Endodermal cell (in vitro differentiated cells): ENCODE measurements at regions not wholly inside any gene's neighbourhood (a gene's known extent, or its start where the extent isn't known, plus 50 kb on each side); places are given as distances from the start of the nearest gene placed in this dataset.

Source experiments
- DNase-seq: peaks from one replicate; pipeline ENCODE4 v3.0.0-alpha.2; 2017
- H3K27ac ChIP-seq: 2 replicates; pipeline ENCODE4 v1.5.1; 2013; ENCODE audit warnings: mild to moderate bottlenecking, low read depth, low read length, moderate library complexity
- H3K27me3 ChIP-seq: 2 replicates; pipeline ENCODE4 v1.6.1; 2013; ENCODE audit warnings: mild to moderate bottlenecking, low read length, moderate library complexity; ENCODE audit not compliant: insufficient read depth, control insufficient read depth, poor library complexity, severe bottlenecking
- H3K36me3 ChIP-seq: 2 replicates; pipeline ENCODE4 v1.7.0; 2013; ENCODE audit warnings: mild to moderate bottlenecking, low read length, moderate library complexity; ENCODE audit not compliant: control insufficient read depth, insufficient read depth
- H3K4me1 ChIP-seq: one replicate; pipeline ENCODE4 v1.7.0; 2013; ENCODE audit warnings: low read length; ENCODE audit not compliant: control insufficient read depth, insufficient read depth
- H3K4me3 ChIP-seq: 2 replicates; pipeline ENCODE4 v1.5.1; 2013; ENCODE audit warnings: mild to moderate bottlenecking, low read length, moderate library complexity
- H3K9ac ChIP-seq: 2 replicates; pipeline ENCODE4 v1.6.1; 2013; ENCODE audit warnings: mild to moderate bottlenecking, low read length, moderate library complexity; ENCODE audit not compliant: poor library complexity, severe bottlenecking; ENCODE audit errors: extremely low read depth
- H3K9me3 ChIP-seq: 2 replicates; pipeline ENCODE4 v1.6.1; 2013; ENCODE audit warnings: mild to moderate bottlenecking, low read length, moderate library complexity; ENCODE audit not compliant: control insufficient read depth
- H3K27ac Mint-ChIP-seq: 2 replicates; pipeline ENCODE4 v1.8.0; 2020; ENCODE audit warnings: mixed read lengths
- H3K27me3 Mint-ChIP-seq: 2 replicates; pipeline ENCODE4 v1.8.0; 2021; ENCODE audit warnings: mild to moderate bottlenecking, mixed read lengths; ENCODE audit not compliant: insufficient read depth
- H3K36me3 Mint-ChIP-seq: 2 replicates; pipeline ENCODE4 v1.8.0; 2020; ENCODE audit warnings: low read depth, mixed read lengths
- H3K4me1 Mint-ChIP-seq: 2 replicates; pipeline ENCODE4 v1.8.0; 2020; ENCODE audit warnings: mixed read lengths
- H3K4me3 Mint-ChIP-seq: 2 replicates; pipeline ENCODE4 v1.8.0; 2020; ENCODE audit warnings: mild to moderate bottlenecking, moderate library complexity, mixed read lengths
- H3K9me3 Mint-ChIP-seq: 2 replicates; pipeline ENCODE4 v1.8.0; 2020; ENCODE audit warnings: mild to moderate bottlenecking, mixed read lengths
- WGBS, 2 experiments: methylation state at CpG; one replicate each; pipeline versions ENCODE4 v1.1.5 to v1.1.7; 2013; ENCODE audit warnings: missing lambda C conversion rate in 2 of 2, mixed read lengths in 1 of 2; ENCODE audit not compliant: insufficient coverage in 1 of 2, insufficient read length in 1 of 2; 5-methylcytosine and 5-hydroxymethylcytosine counted together
- TF ChIP-seq, protein P1 (sequence below): fragments of 200-600 bp; sonication (generic); conservative IDR thresholded peaks from 2 replicates; pipeline ENCODE4 v1.5.0; 2021; ENCODE audit warnings: antibody characterized with exemption, mild to moderate bottlenecking

GRCh38 chr9:11549311-11549794, 936.6 kb upstream of the PTPRD start:
- TF ChIP-seq, protein P1, sequence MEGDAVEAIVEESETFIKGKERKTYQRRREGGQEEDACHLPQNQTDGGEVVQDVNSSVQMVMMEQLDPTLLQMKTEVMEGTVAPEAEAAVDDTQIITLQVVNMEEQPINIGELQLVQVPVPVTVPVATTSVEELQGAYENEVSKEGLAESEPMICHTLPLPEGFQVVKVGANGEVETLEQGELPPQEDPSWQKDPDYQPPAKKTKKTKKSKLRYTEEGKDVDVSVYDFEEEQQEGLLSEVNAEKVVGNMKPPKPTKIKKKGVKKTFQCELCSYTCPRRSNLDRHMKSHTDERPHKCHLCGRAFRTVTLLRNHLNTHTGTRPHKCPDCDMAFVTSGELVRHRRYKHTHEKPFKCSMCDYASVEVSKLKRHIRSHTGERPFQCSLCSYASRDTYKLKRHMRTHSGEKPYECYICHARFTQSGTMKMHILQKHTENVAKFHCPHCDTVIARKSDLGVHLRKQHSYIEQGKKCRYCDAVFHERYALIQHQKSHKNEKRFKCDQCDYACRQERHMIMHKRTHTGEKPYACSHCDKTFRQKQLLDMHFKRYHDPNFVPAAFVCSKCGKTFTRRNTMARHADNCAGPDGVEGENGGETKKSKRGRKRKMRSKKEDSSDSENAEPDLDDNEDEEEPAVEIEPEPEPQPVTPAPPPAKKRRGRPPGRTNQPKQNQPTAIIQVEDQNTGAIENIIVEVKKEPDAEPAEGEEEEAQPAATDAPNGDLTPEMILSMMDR = no peak
- H3K4me1 Mint-ChIP-seq = no peaks in the 10 kb centered on the region
- WGBS, 2 experiments = 83 to 93% methylated on average over 5 to 7 of the region's 7 CpGs

GRCh38 chr9:11551106-11551505, 938.3 kb upstream of the PTPRD start:
- Histone ChIP-seq H3K4me1 (no peaks in the 10 kb centered on the region), H3K4me3 (no peak overlapping the region), H3K36me3 (no peaks in the 10 kb centered on the region), H3K9me3 (no peaks in the 10 kb centered on the region), H3K27me3 (no peaks in the 10 kb centered on the region), H3K27ac (no peak overlapping the region), H3K9ac (no peak overlapping the region)
- Mint-ChIP-seq H3K27me3 (no peaks in the 10 kb centered on the region), H3K4me1 (no peaks in the 10 kb centered on the region), H3K4me3 (no peak overlapping the region), H3K9me3 (no peaks in the 10 kb centered on the region), H3K36me3 (no peaks in the 10 kb centered on the region), H3K27ac (no peak overlapping the region)
- TF ChIP-seq, protein P1 = no peak
- no peak for DNase-seq

More at GRCh38 chr9:11549311-11549794, 936.6 kb upstream of the PTPRD start:
- H3K27me3 Mint-ChIP-seq = no peaks in the 10 kb centered on the region
- H3K36me3 Mint-ChIP-seq = no peaks in the 10 kb centered on the region
- DNase-seq = no peak
- no peak overlapping the region for H3K4me3 ChIP-seq
- no peak overlapping the region for H3K9ac ChIP-seq
- H3K27ac Mint-ChIP-seq = no peak overlapping the region
- H3K27me3 ChIP-seq = no peaks in the 10 kb centered on the region
- H3K9me3 ChIP-seq = no peaks in the 10 kb centered on the region
- no peaks in the 10 kb centered on the region for H3K4me1 ChIP-seq
- H3K27ac ChIP-seq = no peak overlapping the region
- H3K36me3 ChIP-seq = no peaks in the 10 kb centered on the region
- no peaks in the 10 kb centered on the region for H3K9me3 Mint-ChIP-seq
- H3K4me3 Mint-ChIP-seq = no peak overlapping the region

- H3K36me3 Mint-ChIP-seq = no peaks in the 10 kb centered on the region
- H3K27ac ChIP-seq = no peak overlapping the region
- 85 to 93% methylated on average over 2 of the region's 2 CpGs for WGBS, 2 experiments
Measured at GRCh38 chr9:11558043-11558442, 945.2 kb upstream of the PTPRD start.

More at GRCh38 chr9:11558043-11558442, 945.2 kb upstream of the PTPRD start:
- H3K4me1 ChIP-seq = no peaks in the 10 kb centered on the region
- Mint-ChIP-seq H3K4me3 (no peak overlapping the region), H3K4me1 (no peaks in the 10 kb centered on the region), H3K27me3 (no peaks in the 10 kb centered on the region), H3K9me3 (no peaks in the 10 kb centered on the region), H3K27ac (no peak overlapping the region)
- DNase-seq = no peak
- H3K27me3 ChIP-seq = no peaks in the 10 kb centered on the region
- TF ChIP-seq, protein P1 = peak; percentile 57
- H3K9ac ChIP-seq = no peak overlapping the region
- no peaks in the 10 kb centered on the region for H3K9me3 ChIP-seq
- H3K4me3 ChIP-seq = no peak overlapping the region
- no peaks in the 10 kb centered on the region for H3K36me3 ChIP-seq
